ENCODE measurements at regions not wholly inside any gene's neighbourhood (a gene's known extent, or its start where the extent isn't known, plus 50 kb on each side); places are given as distances from the start of the nearest gene placed in this dataset.
A peak's percentile ranks its signal among the peaks of the same experiment; 100 is the strongest.

- H3K4me3 ChIP-seq (ENCODE audit: low read depth, low read length), result no peak overlapping the region
- no peaks in the 10 kb centered on the region for H3K36me3 ChIP-seq (replicated peaks)
- H3K27ac ChIP-seq, result no peak overlapping the region
- no peak for DNase-seq
- in situ Hi-C loops (cut with HindIII; ENCODE audit: low pct_ligation_motif_present, low sequenced_read_pairs), result no loop called here
- no peak for TF ChIP-seq CTCF (IDR thresholded peaks at IDR 0.05; ENCODE audit: low read depth, low read length, missing control alignments)
- no peaks in the 10 kb centered on the region for H3K27me3 ChIP-seq (replicated peaks)
These were observed 1018.4 kb upstream of the INTU start for GRCh38 chr4:126614356-126614855.

GRCh38 chr4:126616795-126617194 is 1016.0 kb upstream of the INTU start:
- in situ Hi-C loops (cut with HindIII; ENCODE audit: low pct_ligation_motif_present, low sequenced_read_pairs), result no loop called here
- H3K36me3 ChIP-seq (replicated peaks), result no peaks in the 10 kb centered on the region
- H3K27ac ChIP-seq, result no peak overlapping the region
- no peaks in the 10 kb centered on the region for H3K27me3 ChIP-seq (replicated peaks)
- H3K4me3 ChIP-seq (ENCODE audit: low read depth, low read length), result no peak overlapping the region
- no peak for DNase-seq
- no peak for TF ChIP-seq CTCF (IDR thresholded peaks at IDR 0.05; ENCODE audit: low read depth, low read length, missing control alignments)

- TF ChIP-seq CTCF (IDR thresholded peaks at IDR 0.05; ENCODE audit: low read depth, low read length, missing control alignments), result peak; percentile 82
- no peaks in the 10 kb centered on the region for H3K36me3 ChIP-seq (replicated peaks)
- no peak overlapping the region for H3K4me3 ChIP-seq (ENCODE audit: low read depth, low read length)
- no peaks in the 10 kb centered on the region for H3K27me3 ChIP-seq (replicated peaks)
- DNase-seq, result peak; percentile 13
- in situ Hi-C loops (cut with HindIII; ENCODE audit: low pct_ligation_motif_present, low sequenced_read_pairs), result no loop called here
- no peak overlapping the region for H3K27ac ChIP-seq
These were observed 1005.5 kb upstream of the INTU start for GRCh38 chr4:126627255-126627654.

GRCh38 chr4:126628933-126629332 is 1003.8 kb upstream of the INTU start:
- no peak for TF ChIP-seq CTCF (IDR thresholded peaks at IDR 0.05; ENCODE audit: low read depth, low read length, missing control alignments)
- H3K4me3 ChIP-seq (ENCODE audit: low read depth, low read length), result no peak overlapping the region
- H3K36me3 ChIP-seq (replicated peaks), result no peaks in the 10 kb centered on the region
- H3K27me3 ChIP-seq (replicated peaks), result no peaks in the 10 kb centered on the region
- in situ Hi-C loops (cut with HindIII; ENCODE audit: low pct_ligation_motif_present, low sequenced_read_pairs), result no loop called here
- no peak overlapping the region for H3K27ac ChIP-seq
- no peak for DNase-seq

GRCh38 chr4:126630230-126630629 is 1002.5 kb upstream of the INTU start:
- in situ Hi-C loops (cut with HindIII; ENCODE audit: low pct_ligation_motif_present, low sequenced_read_pairs), result no loop called here
- Histone ChIP-seq H3K27ac (no peak overlapping the region), H3K36me3 (replicated peaks) (no peaks in the 10 kb centered on the region), H3K27me3 (replicated peaks) (no peaks in the 10 kb centered on the region), H3K4me3 (ENCODE audit: low read depth, low read length) (no peak overlapping the region)
- no peak for TF ChIP-seq CTCF (IDR thresholded peaks at IDR 0.05; ENCODE audit: low read depth, low read length, missing control alignments)
- DNase-seq, result no peak

GRCh38 chr4:126633306-126633705 is 999.5 kb upstream of the INTU start:
- no peak overlapping the region for H3K4me3 ChIP-seq (ENCODE audit: low read depth, low read length)
- in situ Hi-C loops (cut with HindIII; ENCODE audit: low pct_ligation_motif_present, low sequenced_read_pairs), result no loop called here
- no peaks in the 10 kb centered on the region for H3K36me3 ChIP-seq (replicated peaks)
- no peak overlapping the region for H3K27ac ChIP-seq
- TF ChIP-seq CTCF (IDR thresholded peaks at IDR 0.05; ENCODE audit: low read depth, low read length, missing control alignments), result no peak
- no peak for DNase-seq
- no peaks in the 10 kb centered on the region for H3K27me3 ChIP-seq (replicated peaks)
